ENCODE measurements at regions not wholly inside any gene's neighbourhood (a gene's known extent, or its start where the extent isn't known, plus 50 kb on each side); places are given as distances from the start of the nearest gene placed in this dataset.

- no peak for TF ChIP-seq EZH2 (IDR thresholded peaks at IDR 0.05; ENCODE audit: low read depth, unreplicated experiment)
Observed at GRCh38 chr6:156577749-156578148, 199.4 kb upstream of the ARID1B start (continued).

GRCh38 chr6:156575361-156575760 lies 201.8 kb upstream of the ARID1B start:
- peaks cover 6% of the 10 kb centered on the region for H3K27me3 Mint-ChIP-seq (ENCODE audit: insufficient read depth, low read depth, poor library complexity)
- H2AFZ ChIP-seq, result no peak overlapping the region
- H3K79me2 ChIP-seq (replicated peaks; ENCODE audit: insufficient read depth), result no peaks in the 10 kb centered on the region
- H3K4me3 Mint-ChIP-seq, result no peak overlapping the region
- peaks cover 25% of the 10 kb centered on the region for H3K36me3 Mint-ChIP-seq (ENCODE audit: low read depth)
- no peaks in the 10 kb centered on the region for H3F3A ChIP-seq (replicated peaks; ENCODE audit: low read depth)
- H3K4me2 ChIP-seq, result no peak overlapping the region
- ATAC-seq (no peak), DNase-seq (ENCODE audit: low spot score) (no peak)
- H4K20me1 ChIP-seq (replicated peaks; ENCODE audit: insufficient read depth), result no peaks in the 10 kb centered on the region
- H3K36me3 ChIP-seq (ENCODE audit: insufficient read depth), result no peaks in the 10 kb centered on the region
- H3K4me1 Mint-ChIP-seq, result no peaks in the 10 kb centered on the region
- no peaks in the 10 kb centered on the region for H3K4me1 ChIP-seq (ENCODE audit: insufficient read depth)
- H3K4me3 ChIP-seq, result no peak overlapping the region
- H3K9me2 ChIP-seq (ENCODE audit: insufficient read depth), result peaks cover 6% of the 10 kb centered on the region; the same call in 1 of the 2 replicates
- H3K9me3 Mint-ChIP-seq, result peaks cover 43% of the 10 kb centered on the region
- no peak overlapping the region for H3K27ac Mint-ChIP-seq
- no peak overlapping the region for H3K27ac ChIP-seq (ENCODE audit: low read depth)
- H3K27me3 ChIP-seq (ENCODE audit: insufficient read depth), result no peaks in the 10 kb centered on the region
- no peak for TF ChIP-seq POLR2AphosphoS5 (IDR thresholded peaks at IDR 0.05; ENCODE audit: low read depth)
- no peak for TF ChIP-seq CTCF (conservative IDR thresholded peaks at IDR 0.05; ENCODE audit: low read depth in 2 of 2)
- no peak for TF ChIP-seq EZH2 (IDR thresholded peaks at IDR 0.05; ENCODE audit: low read depth, unreplicated experiment)
- no peak for TF ChIP-seq ZNF462 (CRISPR knock-in tag; IDR thresholded peaks at IDR 0.05)
- TF ChIP-seq ZNF331 (CRISPR knock-in tag; IDR thresholded peaks at IDR 0.05; ENCODE audit: low read depth), result no peak
- no peak for TF ChIP-seq STAT1 (IDR thresholded peaks at IDR 0.05; ENCODE audit: unreplicated experiment)
- TF ChIP-seq ETS1 (IDR thresholded peaks at IDR 0.05), result no peak
- TF ChIP-seq ZNF114 (CRISPR knock-in tag; IDR thresholded peaks at IDR 0.05), result no peak
- TF ChIP-seq CREB1 (CRISPR knock-in tag; IDR thresholded peaks at IDR 0.05; ENCODE audit: low read depth), result no peak
- no peak for TF ChIP-seq JUNB (IDR thresholded peaks at IDR 0.05; ENCODE audit: unreplicated experiment)
- TF ChIP-seq REST (IDR thresholded peaks at IDR 0.05; ENCODE audit: unreplicated experiment), result no peak
- no peak for TF ChIP-seq EZH2phosphoT487 (IDR thresholded peaks at IDR 0.05; ENCODE audit: unreplicated experiment)
- no peak for TF ChIP-seq NANOG (IDR thresholded peaks at IDR 0.05; ENCODE audit: borderline replicate concordance)

Data from GM23338 (cell line).